ENCODE measurements at regions not wholly inside any gene's neighbourhood (a gene's known extent, or its start where the extent isn't known, plus 50 kb on each side); places are given as distances from the start of the nearest gene placed in this dataset.

DNA sequence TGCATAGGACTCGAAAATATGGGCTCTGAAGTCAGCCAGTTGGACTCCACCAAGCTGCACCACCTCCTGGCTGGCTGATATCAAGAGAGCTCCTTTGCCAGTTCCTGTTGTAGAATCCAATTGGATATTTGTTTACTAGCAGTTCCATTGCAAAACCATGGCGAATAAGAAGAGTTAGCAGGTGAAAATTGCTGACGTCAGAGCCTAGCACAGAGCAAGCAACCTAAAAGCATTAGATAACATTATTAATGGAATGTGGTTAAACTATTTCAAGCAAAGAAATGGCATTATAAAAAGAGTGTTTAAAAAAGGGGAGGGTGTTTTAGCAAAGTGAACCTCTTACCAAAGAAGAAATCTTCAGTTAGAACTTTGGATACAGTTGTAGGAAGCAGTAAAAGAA, 1816.3 kb upstream of the TENM3 start:
- in situ Hi-C loops (cut with MboI) (no loop called here), intact Hi-C loops (cut with micrococcal nuclease; ENCODE audit: unreplicated experiment) (no loop called here)
- Histone ChIP-seq H3K27me3 (replicated peaks in 1 of 2; ENCODE audit: control insufficient read depth in 2 of 2, insufficient read depth in 2 of 2, low read length in 1 of 2) (no peaks in the 10 kb centered on the region), H3K9ac (ENCODE audit: control insufficient read depth, insufficient read depth, low read length) (no peak overlapping the region), H3K36me3 (ENCODE audit: control insufficient read depth in 2 of 2, insufficient read depth in 2 of 2, low read length in 1 of 2) (no peaks in the 10 kb centered on the region), H3K27ac (ENCODE audit: control insufficient read depth, insufficient read depth) (no peak overlapping the region), H3K4me1 (ENCODE audit: control insufficient read depth, insufficient read depth, low read length) (no peaks in the 10 kb centered on the region), H3K4me3 (no peak overlapping the region), H3K9me3 (replicated peaks; ENCODE audit: control insufficient read depth, insufficient read depth, low read length) (no peaks in the 10 kb centered on the region), H4K20me1 (ENCODE audit: control insufficient read depth, insufficient read depth) (no peaks in the 10 kb centered on the region), H3K4me2 (ENCODE audit: control insufficient read depth, insufficient read depth) (no peak overlapping the region), H2AFZ (ENCODE audit: control insufficient read depth, low read depth, low read length) (no peak overlapping the region), H3K79me2 (ENCODE audit: control insufficient read depth, insufficient read depth, low read length) (no peaks in the 10 kb centered on the region)
- FAIRE-seq, result no peak
- ChIA-PET SMC1A (ENCODE audit: uncharacterized antibody, unreplicated experiment) (no interaction called here), RAD21 (ENCODE audit: unreplicated experiment) (no interaction called here), POLR2A (no interaction called here), CTCF (no interaction called here)
- TF ChIP-seq CTCF (IDR thresholded peaks at IDR 0.05 in 2 of 3, conservative IDR thresholded peaks at IDR 0.05 in 1 of 3; ENCODE audit: control insufficient read depth in 2 of 3, extremely low read depth in 1 of 3, insufficient read depth in 1 of 3, low read depth in 3 of 3, low read length in 3 of 3), result no peak
- no peak for TF ChIP-seq SIN3A (IDR thresholded peaks at IDR 0.05; ENCODE audit: low read depth, low read length)
- TF ChIP-seq, protein P1, sequence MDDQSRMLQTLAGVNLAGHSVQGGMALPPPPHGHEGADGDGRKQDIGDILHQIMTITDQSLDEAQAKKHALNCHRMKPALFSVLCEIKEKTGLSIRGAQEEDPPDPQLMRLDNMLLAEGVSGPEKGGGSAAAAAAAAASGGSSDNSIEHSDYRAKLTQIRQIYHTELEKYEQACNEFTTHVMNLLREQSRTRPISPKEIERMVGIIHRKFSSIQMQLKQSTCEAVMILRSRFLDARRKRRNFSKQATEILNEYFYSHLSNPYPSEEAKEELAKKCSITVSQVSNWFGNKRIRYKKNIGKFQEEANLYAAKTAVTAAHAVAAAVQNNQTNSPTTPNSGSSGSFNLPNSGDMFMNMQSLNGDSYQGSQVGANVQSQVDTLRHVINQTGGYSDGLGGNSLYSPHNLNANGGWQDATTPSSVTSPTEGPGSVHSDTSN (IDR thresholded peaks at IDR 0.05; ENCODE audit: insufficient replicate concordance, low read depth, low read length), result no peak
- TF ChIP-seq, protein P2, sequence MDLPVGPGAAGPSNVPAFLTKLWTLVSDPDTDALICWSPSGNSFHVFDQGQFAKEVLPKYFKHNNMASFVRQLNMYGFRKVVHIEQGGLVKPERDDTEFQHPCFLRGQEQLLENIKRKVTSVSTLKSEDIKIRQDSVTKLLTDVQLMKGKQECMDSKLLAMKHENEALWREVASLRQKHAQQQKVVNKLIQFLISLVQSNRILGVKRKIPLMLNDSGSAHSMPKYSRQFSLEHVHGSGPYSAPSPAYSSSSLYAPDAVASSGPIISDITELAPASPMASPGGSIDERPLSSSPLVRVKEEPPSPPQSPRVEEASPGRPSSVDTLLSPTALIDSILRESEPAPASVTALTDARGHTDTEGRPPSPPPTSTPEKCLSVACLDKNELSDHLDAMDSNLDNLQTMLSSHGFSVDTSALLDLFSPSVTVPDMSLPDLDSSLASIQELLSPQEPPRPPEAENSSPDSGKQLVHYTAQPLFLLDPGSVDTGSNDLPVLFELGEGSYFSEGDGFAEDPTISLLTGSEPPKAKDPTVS (IDR thresholded peaks at IDR 0.05; ENCODE audit: low read depth, low read length), result no peak
- TF ChIP-seq E4F1 (IDR thresholded peaks at IDR 0.05; ENCODE audit: borderline replicate concordance, partially characterized antibody), result no peak
- TF ChIP-seq MEF2B (IDR thresholded peaks at IDR 0.05; ENCODE audit: partially characterized antibody, poor library complexity, severe bottlenecking), result no peak
- TF ChIP-seq TCF12 (IDR thresholded peaks at IDR 0.05; ENCODE audit: low read depth, low read length), result no peak
- no peak for TF ChIP-seq CBX5 (IDR thresholded peaks at IDR 0.05; ENCODE audit: low read depth)
- no peak for TF ChIP-seq SMAD1 (IDR thresholded peaks at IDR 0.05; ENCODE audit: low read depth, partially characterized antibody)
- TF ChIP-seq EED (IDR thresholded peaks at IDR 0.05; ENCODE audit: low read depth), result no peak
- TF ChIP-seq RELA (IDR thresholded peaks at IDR 0.05; ENCODE audit: borderline replicate concordance, partially characterized antibody), result no peak
- TF ChIP-seq SUPT20H (IDR thresholded peaks at IDR 0.05; ENCODE audit: borderline replicate concordance, control insufficient read depth, low read depth, low read length), result no peak
- no peak for TF ChIP-seq ZNF24 (IDR thresholded peaks at IDR 0.05)
- TF ChIP-seq GATAD2B (conservative IDR thresholded peaks at IDR 0.05; ENCODE audit: low read depth), result no peak
- TF ChIP-seq RBBP5 (conservative IDR thresholded peaks at IDR 0.05), result no peak
- no peak for TF ChIP-seq SUZ12 (IDR thresholded peaks at IDR 0.05; ENCODE audit: unreplicated experiment)
- BruUV-seq (replicated peaks), result no TSS peak
- WGBS (ENCODE audit: insufficient coverage, insufficient replicate concordance, low lambda C conversion rate, missing lambda C conversion rate), result 13% methylated on average over 3 of the region's 3 CpGs
- ATAC-seq, result no peak
- no peak for DNase-seq (ENCODE audit: low read depth, low spot score)

Measured in GM12878 (cell line).